Body of pancreas (tissue), 4 donors: ENCODE measurements at regions not wholly inside any gene's neighbourhood (a gene's known extent, or its start where the extent isn't known, plus 50 kb on each side); places are given as distances from the start of the nearest gene placed in this dataset.

Source experiments
- ATAC-seq: fragments of 150-250 bp; one replicate; pipeline ENCODE4 v1.9.1; 2016
- DNase-seq, 4 donors: peaks; one replicate each; pipeline ENCODE4 v3.0.0-alpha.2; 2019
- H3K27ac ChIP-seq, 4 donors: fragments of 200-600 bp; sonication (generic); 1 replicate in 3 of 4; 2 replicates in 1 of 4; pipeline versions ENCODE4 v1.5.1 to v1.6.1; 2016 to 2019; ENCODE audit warnings: mild to moderate bottlenecking in 1 of 4, mixed read lengths in 1 of 4, moderate library complexity in 1 of 4
- H3K27me3 ChIP-seq, 2 donors: fragments of 200-600 bp; sonication (generic); one replicate each; pipeline ENCODE4 v1.6.0; 2016; ENCODE audit warnings: mild to moderate bottlenecking in 1 of 2
- H3K36me3 ChIP-seq, 2 donors: fragments of 200-600 bp; sonication (generic); replicated peaks in 1 of 2; 2 replicates each; pipeline ENCODE4 v1.5.1; 2016; ENCODE audit warnings: low read depth in 2 of 2; ENCODE audit not compliant: insufficient read depth in 1 of 2
- H3K4me1 ChIP-seq: fragments of 200-600 bp; sonication (generic); one replicate; pipeline ENCODE4 v1.6.0; 2016
- H3K4me3 ChIP-seq, 2 donors: fragments of 200-600 bp; sonication (generic); 1 replicate in 1 of 2; 2 replicates in 1 of 2; pipeline ENCODE4 v1.5.1; 2016 to 2019
- H3K9me3 ChIP-seq, 3 donors: fragments of 200-600 bp; sonication (generic); 1 replicate in 2 of 3; 2 replicates in 1 of 3; pipeline ENCODE4 v1.5.1; 2016
- CTCF ChIP-seq, 7 experiments: fragments of 450-650 bp in 4 of 7; fragments of 200-600 bp in 3 of 7; sonication (generic) in 3 of 7; IDR thresholded peaks; one replicate each; pipeline ENCODE4 v1.5.1; 2016 to 2019; ENCODE audit warnings: antibody characterized with exemption in 7 of 7
- POLR2A ChIP-seq, 3 donors: fragments of 450-650 bp; IDR thresholded peaks; one replicate each; pipeline ENCODE4 v1.6.1; 2016; ENCODE audit warnings: antibody characterized with exemption in 3 of 3, mild to moderate bottlenecking in 2 of 3
- WGBS, 2 donors: methylation state at CpG; one replicate each; pipeline ENCODE4 v1.1.5; 2017; 5-methylcytosine and 5-hydroxymethylcytosine counted together
- intact Hi-C: fragments of 100-400 bp; cut with DNase I; formaldehyde crosslinking; loops from one replicate; pipeline ENCODE4 v1.15.1; 2023

DNA sequence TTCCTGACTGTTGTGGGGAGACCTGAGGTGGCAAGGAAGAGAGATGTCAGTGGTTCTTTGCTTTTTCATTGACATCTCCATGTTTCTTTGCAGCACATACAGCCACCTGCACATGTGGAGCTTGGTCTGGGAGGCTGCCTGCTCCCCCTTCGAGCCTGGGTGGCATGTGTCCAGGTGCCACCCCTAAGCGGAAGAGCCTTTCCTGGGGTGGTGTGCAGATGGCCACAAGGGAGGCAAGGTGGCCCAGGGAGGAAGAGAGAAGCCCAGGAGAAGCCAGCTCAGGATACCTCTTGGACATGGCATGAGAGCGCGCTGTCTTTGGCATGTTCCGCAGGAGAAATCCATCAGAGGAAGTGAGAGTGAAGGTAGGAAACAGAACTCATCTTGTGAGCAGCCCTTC, 105.9 kb upstream of the NPTX2 start:
- intact Hi-C loops: no loop called here
- no peak overlapping the region for H3K4me3 ChIP-seq
- no peak overlapping the region for H3K27ac ChIP-seq
- no peaks in the 10 kb centered on the region for H3K9me3 ChIP-seq
- TF ChIP-seq CTCF (IDR thresholded peaks at IDR 0.05) (no peak), POLR2A (IDR thresholded peaks at IDR 0.05) (no peak)
- H3K4me1 ChIP-seq: no peaks in the 10 kb centered on the region
- no peaks in the 10 kb centered on the region for H3K36me3 ChIP-seq
- 86 to 89% methylated on average over 5 of the region's 5 CpGs for WGBS, 2 donors
- ATAC-seq (no peak), DNase-seq (no peak)
- no peaks in the 10 kb centered on the region for H3K27me3 ChIP-seq

DNA sequence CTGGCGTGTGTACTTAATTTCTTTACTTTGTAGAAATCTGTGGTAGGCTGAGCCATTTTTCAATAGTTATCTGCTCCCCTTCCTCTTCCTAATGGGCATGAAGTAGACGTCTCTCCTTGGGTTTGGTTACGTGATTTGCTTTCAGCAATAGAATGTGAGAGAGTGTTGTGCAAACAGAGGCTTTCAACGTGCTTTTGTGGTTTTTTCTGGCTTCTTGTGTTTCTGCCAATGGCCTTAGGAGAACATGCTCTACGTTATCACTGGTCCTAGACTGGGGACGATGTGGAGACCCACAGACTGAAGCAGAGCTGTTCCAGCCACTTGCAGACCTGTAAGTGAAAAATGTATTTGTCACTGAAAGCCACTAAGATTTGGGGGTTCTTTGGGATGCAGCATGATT, 107.2 kb upstream of the NPTX2 start:
- no peaks in the 10 kb centered on the region for H3K27me3 ChIP-seq
- H3K27ac ChIP-seq: no peak overlapping the region
- ATAC-seq: no peak
- H3K4me1 ChIP-seq: no peaks in the 10 kb centered on the region
- no peaks in the 10 kb centered on the region for H3K36me3 ChIP-seq
- intact Hi-C loops: no loop called here
- H3K4me3 ChIP-seq: no peak overlapping the region
- DNase-seq: no peak
- H3K9me3 ChIP-seq: no peaks in the 10 kb centered on the region
- 30 to 32% methylated on average over 6 of the region's 6 CpGs for WGBS, 2 donors
- TF ChIP-seq POLR2A (IDR thresholded peaks at IDR 0.05) (no peak), CTCF (IDR thresholded peaks at IDR 0.05) (no peak)

DNA sequence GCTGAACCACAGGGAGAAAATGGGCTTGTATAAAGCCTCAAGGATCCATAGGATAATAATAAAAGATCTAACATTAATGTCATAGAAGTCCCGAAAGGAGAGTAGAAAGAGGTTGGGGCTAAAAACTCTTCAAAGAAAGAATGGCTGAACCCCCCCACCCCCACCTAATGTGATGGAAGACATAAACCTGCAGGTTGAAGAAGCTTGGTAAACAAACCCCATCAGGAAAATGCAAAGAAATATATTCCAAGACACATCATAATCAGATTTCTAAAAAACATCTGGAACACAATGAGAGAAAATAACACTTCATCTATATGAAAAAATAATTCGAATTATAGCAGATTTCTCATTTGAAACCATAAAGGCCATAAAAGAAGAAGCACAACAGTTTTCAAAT, 105.6 kb upstream of the BAIAP2L1 start:
- H3K4me3 ChIP-seq: no peak overlapping the region
- WGBS, 2 donors: 69 to 78% methylated on average over 2 of the region's 2 CpGs
- DNase-seq: no peak

GRCh38 chr7:98500764-98501163, 99.9 kb upstream of the BAIAP2L1 start:
- DNase-seq (no peak), ATAC-seq (no peak)
- Histone ChIP-seq H3K27ac (no peak overlapping the region), H3K4me1 (no peaks in the 10 kb centered on the region), H3K4me3 (no peak overlapping the region), H3K36me3 (no peaks in the 10 kb centered on the region), H3K27me3 (no peaks in the 10 kb centered on the region), H3K9me3 (peaks cover 0 to 6% (median 0%) of the 10 kb centered on the region in 3 donors)
- TF ChIP-seq POLR2A (IDR thresholded peaks at IDR 0.05): no peak
- no peak for TF ChIP-seq CTCF (IDR thresholded peaks at IDR 0.05)
- intact Hi-C loops: no loop called here
- WGBS, 2 donors: 65 to 67% methylated on average over 6 of the region's 6 CpGs

More for the DNA sequence above, 105.6 kb upstream of the BAIAP2L1 start:
- no peak for TF ChIP-seq CTCF (IDR thresholded peaks at IDR 0.05)
- no peak for TF ChIP-seq POLR2A (IDR thresholded peaks at IDR 0.05)
- no peaks in the 10 kb centered on the region for H3K27me3 ChIP-seq
- intact Hi-C loops: no loop called here
- no peaks in the 10 kb centered on the region for H3K9me3 ChIP-seq
- no peaks in the 10 kb centered on the region for H3K4me1 ChIP-seq
- H3K36me3 ChIP-seq: no peaks in the 10 kb centered on the region
- no peak for ATAC-seq
- no peak overlapping the region for H3K27ac ChIP-seq

- Histone ChIP-seq H3K9me3 (peaks cover 0 to 6% (median 0%) of the 10 kb centered on the region in 3 donors), H3K4me1 (no peaks in the 10 kb centered on the region), H3K4me3 (no peak overlapping the region), H3K27me3 (no peaks in the 10 kb centered on the region), H3K36me3 (no peaks in the 10 kb centered on the region), H3K27ac (no peak overlapping the region)
- intact Hi-C loops: no loop called here
- WGBS, 2 donors: 65 to 70% methylated on average over 2 of the region's 2 CpGs
- TF ChIP-seq CTCF (IDR thresholded peaks at IDR 0.05) (no peak), POLR2A (IDR thresholded peaks at IDR 0.05) (no peak)
- ATAC-seq (no peak), DNase-seq (no peak)
Observed at GRCh38 chr7:98496618-98497017, 95.7 kb upstream of the BAIAP2L1 start.
